Left lung (tissue), 4 donors: ENCODE measurements at regions not wholly inside any gene's neighbourhood (a gene's known extent, or its start where the extent isn't known, plus 50 kb on each side); places are given as distances from the start of the nearest gene placed in this dataset.
"Not testable (repeated sequence)": the region's sequence is repeated elsewhere in the genome, so short reads cannot be mapped to it uniquely, and the experiment has no call there.

Source experiments
- ATAC-seq: fragments of 200-7000 bp; cut with Tn5 transposase; one replicate; pipeline ENCODE4 v1.9.1; 2020; ENCODE audit warnings: moderate library complexity
- DNase-seq, 4 donors: peaks; one replicate each; pipeline ENCODE4 v3.0.0-alpha.2; 2013 to 2020
- H3K27ac ChIP-seq, 2 donors: fragments of 200-600 bp; sonication (generic) in 1 of 2; one replicate each; pipeline versions ENCODE4 v1.5.0 to v1.8.0; 2020 to 2021
- H3K27me3 ChIP-seq, 2 donors: fragments of 200-600 bp; sonication (generic) in 1 of 2; one replicate each; pipeline versions ENCODE4 v1.5.0 to v1.8.0; 2020 to 2021
- H3K36me3 ChIP-seq, 2 donors: fragments of 200-600 bp; sonication (generic) in 1 of 2; one replicate each; pipeline versions ENCODE4 v1.5.0 to v1.8.0; 2020 to 2021
- H3K4me1 ChIP-seq, 2 donors: fragments of 200-600 bp; one replicate each; pipeline ENCODE4 v1.8.0; 2021
- H3K4me3 ChIP-seq, 2 donors: fragments of 200-600 bp; sonication (generic) in 1 of 2; one replicate each; pipeline versions ENCODE4 v1.5.0 to v1.8.0; 2020 to 2021; ENCODE audit warnings: mild to moderate bottlenecking in 1 of 2
- H3K9me3 ChIP-seq, 2 donors: fragments of 200-600 bp; sonication (generic) in 1 of 2; one replicate each; pipeline versions ENCODE4 v1.5.0 to v1.8.0; 2020 to 2021
- CTCF ChIP-seq, 2 donors: fragments of 200-600 bp; sonication (generic) in 1 of 2; IDR thresholded peaks; one replicate each; pipeline versions ENCODE4 v1.5.0 to v1.8.0; 2021; ENCODE audit warnings: antibody characterized with exemption in 2 of 2
- intact Hi-C, 2 donors: fragments of 100-400 bp; cut with DNase I; formaldehyde crosslinking; loops; one replicate each; pipeline versions ENCODE4 v1.11.2 to v1.14.2; 2022
- donor health status: DM: no; HTN: yes; CAD: no.
- donor health status: DM: no; HTN: no; CAD: no.

DNA sequence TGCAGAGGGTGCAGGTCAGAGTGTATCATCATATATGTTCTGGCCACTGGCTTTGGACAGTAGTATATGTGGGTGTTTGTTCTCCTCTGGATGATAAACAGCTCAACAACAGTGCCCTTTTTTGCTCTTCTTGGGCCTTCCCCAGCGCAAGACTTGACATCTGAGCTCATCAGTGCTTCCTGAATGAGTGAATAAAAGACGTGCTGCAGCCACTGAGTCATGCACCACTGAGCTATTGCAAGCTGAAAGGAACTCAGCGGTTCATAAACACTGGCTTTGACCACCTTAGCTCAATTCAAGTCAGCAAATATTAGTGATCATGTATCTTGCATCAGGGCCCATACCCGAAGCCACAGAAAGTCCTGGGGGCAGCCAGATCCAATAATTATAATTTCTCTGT, 105.3 kb upstream of the KCNG1 start:
- no peak for TF ChIP-seq CTCF (IDR thresholded peaks at IDR 0.05)
- no peak overlapping the region for H3K4me3 ChIP-seq
- intact Hi-C loops, result no loop called here
- no peaks in the 10 kb centered on the region for H3K36me3 ChIP-seq
- H3K4me1 ChIP-seq, result no peaks in the 10 kb centered on the region
- H3K9me3 ChIP-seq, result no peaks in the 10 kb centered on the region
- H3K27ac ChIP-seq, result no peak overlapping the region
- peaks cover 0 to 10% of the 10 kb centered on the region in 2 donors for H3K27me3 ChIP-seq
- DNase-seq (no peak), ATAC-seq (no peak)

GRCh38 chr20:51127713-51128112, 104.8 kb upstream of the KCNG1 start:
- H3K4me3 ChIP-seq, result no peak overlapping the region
- peaks cover 0 to 10% of the 10 kb centered on the region in 2 donors for H3K27me3 ChIP-seq
- no peaks in the 10 kb centered on the region for H3K9me3 ChIP-seq
- DNase-seq, result no peak
- TF ChIP-seq CTCF (IDR thresholded peaks at IDR 0.05), result no peak
- ATAC-seq, result no peak
- intact Hi-C loops, result no loop called here
- no peaks in the 10 kb centered on the region for H3K4me1 ChIP-seq
- no peak overlapping the region for H3K27ac ChIP-seq
- no peaks in the 10 kb centered on the region for H3K36me3 ChIP-seq

DNA sequence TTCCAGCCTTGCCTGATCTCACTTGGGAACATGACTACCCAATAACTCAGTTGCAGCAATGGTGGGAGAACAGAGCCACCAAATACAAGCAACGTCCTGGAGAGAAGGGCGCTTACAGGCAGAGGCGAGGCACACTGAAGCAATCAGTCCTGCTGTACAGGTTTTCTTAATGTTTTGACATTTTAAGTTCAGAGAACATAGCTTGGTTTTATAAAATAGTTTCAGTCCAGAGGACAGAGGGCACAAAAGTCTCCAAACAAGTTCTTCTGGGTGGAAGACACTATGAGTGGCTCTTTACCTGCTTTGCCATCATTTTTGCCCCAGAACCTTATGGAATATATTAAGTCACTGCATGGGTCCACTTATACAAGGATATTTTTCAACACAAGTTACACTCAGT, 103.4 kb upstream of the KCNG1 start:
- no peak for TF ChIP-seq CTCF (IDR thresholded peaks at IDR 0.05)
- no peaks in the 10 kb centered on the region for H3K4me1 ChIP-seq
- no peaks in the 10 kb centered on the region for H3K36me3 ChIP-seq
- H3K9me3 ChIP-seq, result no peaks in the 10 kb centered on the region
- peak in 1 of 4 donors; percentile 19 for DNase-seq
- H3K4me3 ChIP-seq, result no peak overlapping the region
- no peak overlapping the region for H3K27ac ChIP-seq
- ATAC-seq, result no peak
- intact Hi-C loops, result no loop called here
- peaks cover 0 to 21% of the 10 kb centered on the region in 2 donors for H3K27me3 ChIP-seq

GRCh38 chr20:51125780-51126179, 102.9 kb upstream of the KCNG1 start:
- Histone ChIP-seq H3K27me3 (peaks cover 0 to 27% of the 10 kb centered on the region in 2 donors), H3K27ac (no peak overlapping the region), H3K9me3 (no peaks in the 10 kb centered on the region), H3K4me3 (no peak overlapping the region), H3K4me1 (no peaks in the 10 kb centered on the region), H3K36me3 (no peaks in the 10 kb centered on the region)
- TF ChIP-seq CTCF (IDR thresholded peaks at IDR 0.05), result no peak
- DNase-seq (peak in 1 of 4 donors; percentile 48), ATAC-seq (no peak)
- intact Hi-C loops, result no loop called here

DNA sequence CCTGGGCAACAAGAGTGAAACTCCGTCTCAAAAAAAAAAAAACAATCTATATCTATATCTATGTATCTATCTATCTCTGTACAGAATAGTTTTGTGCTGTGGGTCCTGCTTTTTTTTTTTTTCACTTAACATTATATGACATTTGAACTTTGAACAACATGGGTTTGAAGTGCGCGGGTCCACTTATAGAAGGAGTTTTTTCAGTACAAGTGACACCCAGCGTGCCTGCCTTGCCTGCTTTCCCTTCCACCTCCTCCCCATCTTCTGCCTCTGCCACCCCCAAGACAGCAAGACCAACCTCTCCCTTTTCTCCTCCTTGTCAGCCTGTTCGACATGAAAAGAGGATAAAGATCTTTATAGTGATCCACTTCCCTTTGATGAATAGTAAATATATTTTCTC, 102.2 kb upstream of the KCNG1 start:
- Histone ChIP-seq H3K27ac (no peak overlapping the region), H3K4me1 (no peaks in the 10 kb centered on the region), H3K9me3 (no peaks in the 10 kb centered on the region), H3K27me3 (peaks cover 0 to 33% of the 10 kb centered on the region in 2 donors), H3K4me3 (no peak overlapping the region), H3K36me3 (no peaks in the 10 kb centered on the region)
- DNase-seq (no peak), ATAC-seq (no peak)
- intact Hi-C loops, result no loop called here
- no peak for TF ChIP-seq CTCF (IDR thresholded peaks at IDR 0.05)

GRCh38 chr20:51123887-51124286, 101.0 kb upstream of the KCNG1 start:
- H3K36me3 ChIP-seq, ATAC-seq, intact Hi-C loops: not testable (repeated sequence)

More at GRCh38 chr20:51123887-51124286, 101.0 kb upstream of the KCNG1 start:
- not testable (repeated sequence) for H3K4me3 ChIP-seq, DNase-seq, H3K9me3 ChIP-seq, H3K4me1 ChIP-seq, H3K27ac ChIP-seq
- H3K27me3 ChIP-seq, result peaks cover 0 to 39% of the 10 kb centered on the region in 2 donors
